Hepatocyte (in vitro differentiated cells): ENCODE measurements at regions not wholly inside any gene's neighbourhood (a gene's known extent, or its start where the extent isn't known, plus 50 kb on each side); places are given as distances from the start of the nearest gene placed in this dataset.

ENCODE experiments used
- DNase-seq: peaks from one replicate; pipeline ENCODE4 v3.0.0-alpha.2; 2016; ENCODE audit warnings: low spot score
- H2AFZ ChIP-seq: fragments of 200-600 bp; sonication (generic); 2 replicates; pipeline ENCODE4 v1.6.0; 2016; ENCODE audit warnings: antibody characterized with exemption, mild to moderate bottlenecking
- H3K27ac ChIP-seq: fragments of 200-600 bp; sonication (generic); 2 replicates; pipeline ENCODE4 v1.5.1; 2016; ENCODE audit warnings: mild to moderate bottlenecking
- H3K27me3 ChIP-seq: fragments of 200-600 bp; sonication (generic); 2 replicates; pipeline ENCODE4 v1.6.1; 2016
- H3K36me3 ChIP-seq: fragments of 200-600 bp; sonication (generic); replicated peaks from 2 replicates; pipeline ENCODE4 v1.5.1; 2016; ENCODE audit warnings: low read depth; ENCODE audit not compliant: insufficient read depth
- H3K4me1 ChIP-seq: fragments of 200-600 bp; sonication (generic); 2 replicates; pipeline ENCODE4 v1.5.1; 2016; ENCODE audit warnings: mild to moderate bottlenecking, moderate library complexity; ENCODE audit not compliant: insufficient read depth
- H3K4me2 ChIP-seq: fragments of 200-600 bp; sonication (generic); 2 replicates; pipeline ENCODE4 v1.6.0; 2016
- H3K4me3 ChIP-seq: fragments of 200-600 bp; sonication (generic); 2 replicates; pipeline ENCODE4 v1.5.1; 2016; ENCODE audit warnings: mild to moderate bottlenecking
- H3K79me2 ChIP-seq: fragments of 200-600 bp; sonication (generic); 2 replicates; pipeline ENCODE4 v1.6.0; 2017; ENCODE audit warnings: mild to moderate bottlenecking
- H3K9me2 ChIP-seq: fragments of 200-600 bp; sonication (generic); replicated peaks from 2 replicates; pipeline ENCODE4 v1.6.0; 2017; ENCODE audit warnings: mild to moderate bottlenecking; ENCODE audit not compliant: insufficient read depth
- H3K9me3 ChIP-seq: fragments of 200-600 bp; sonication (generic); 2 replicates; pipeline ENCODE4 v1.5.1; 2016; ENCODE audit warnings: low read depth, mild to moderate bottlenecking
- H4K20me1 ChIP-seq: fragments of 200-600 bp; sonication (generic); 2 replicates; pipeline ENCODE4 v1.6.0; 2016; ENCODE audit warnings: mild to moderate bottlenecking; ENCODE audit not compliant: insufficient read depth, poor library complexity, severe bottlenecking
- EZH2 ChIP-seq: fragments of 200-600 bp; sonication (generic); IDR thresholded peaks from 2 replicates; pipeline ENCODE4 v1.6.1; 2016; ENCODE audit warnings: antibody characterized with exemption, mild to moderate bottlenecking, borderline replicate concordance
- EZH2phosphoT487 ChIP-seq: fragments of 200-600 bp; sonication (generic); IDR thresholded peaks from one replicate; pipeline ENCODE4 v1.6.1; 2018; ENCODE audit warnings: antibody characterized with exemption, mild to moderate bottlenecking, low read depth, moderate library complexity; ENCODE audit not compliant: unreplicated experiment, severe bottlenecking
- WGBS: methylation state at CpG from one replicate; pipeline ENCODE4 v1.1.6; 2016; ENCODE audit warnings: low lambda C conversion rate; ENCODE audit errors: missing lambda C conversion rate; 5-methylcytosine and 5-hydroxymethylcytosine counted together
- TF ChIP-seq, protein P1 (sequence below): fragments of 200-600 bp; sonication (generic); IDR thresholded peaks from 2 replicates; pipeline ENCODE4 v1.5.1; 2016; ENCODE audit warnings: antibody characterized with exemption, mild to moderate bottlenecking; ENCODE audit not compliant: poor library complexity

DNA sequence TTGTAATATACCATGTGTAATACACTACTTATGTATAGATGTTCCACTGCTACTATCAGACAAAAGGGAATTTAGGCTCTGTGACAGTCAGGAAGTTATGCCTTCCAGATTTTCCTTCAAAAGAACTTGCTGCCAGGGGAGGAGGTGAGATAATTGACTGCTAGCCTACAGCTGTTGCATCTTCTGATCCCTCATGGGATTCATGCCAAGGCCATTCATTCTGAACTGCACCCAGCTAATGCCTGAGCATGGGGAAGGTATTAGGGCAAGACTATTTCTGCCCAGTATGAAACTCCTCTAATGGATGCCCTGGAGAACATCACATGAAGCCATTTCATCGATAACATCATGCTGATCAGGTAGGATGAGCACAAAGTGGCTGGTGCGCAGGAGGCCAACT, 746.5 kb upstream of the ZNF608 start:
- Histone ChIP-seq H3K4me1 (peaks cover 4% of the 10 kb centered on the region), H3K4me2 (no peak overlapping the region), H3K36me3 (no peaks in the 10 kb centered on the region), H2AFZ (no peak overlapping the region), H3K4me3 (no peak overlapping the region), H3K27ac (no peak overlapping the region), H4K20me1 (no peaks in the 10 kb centered on the region), H3K9me2 (no peaks in the 10 kb centered on the region), H3K9me3 (no peaks in the 10 kb centered on the region), H3K79me2 (no peaks in the 10 kb centered on the region), H3K27me3 (no peaks in the 10 kb centered on the region)
- TF ChIP-seq EZH2 (no peak), EZH2phosphoT487 (no peak)
- TF ChIP-seq, protein P1, sequence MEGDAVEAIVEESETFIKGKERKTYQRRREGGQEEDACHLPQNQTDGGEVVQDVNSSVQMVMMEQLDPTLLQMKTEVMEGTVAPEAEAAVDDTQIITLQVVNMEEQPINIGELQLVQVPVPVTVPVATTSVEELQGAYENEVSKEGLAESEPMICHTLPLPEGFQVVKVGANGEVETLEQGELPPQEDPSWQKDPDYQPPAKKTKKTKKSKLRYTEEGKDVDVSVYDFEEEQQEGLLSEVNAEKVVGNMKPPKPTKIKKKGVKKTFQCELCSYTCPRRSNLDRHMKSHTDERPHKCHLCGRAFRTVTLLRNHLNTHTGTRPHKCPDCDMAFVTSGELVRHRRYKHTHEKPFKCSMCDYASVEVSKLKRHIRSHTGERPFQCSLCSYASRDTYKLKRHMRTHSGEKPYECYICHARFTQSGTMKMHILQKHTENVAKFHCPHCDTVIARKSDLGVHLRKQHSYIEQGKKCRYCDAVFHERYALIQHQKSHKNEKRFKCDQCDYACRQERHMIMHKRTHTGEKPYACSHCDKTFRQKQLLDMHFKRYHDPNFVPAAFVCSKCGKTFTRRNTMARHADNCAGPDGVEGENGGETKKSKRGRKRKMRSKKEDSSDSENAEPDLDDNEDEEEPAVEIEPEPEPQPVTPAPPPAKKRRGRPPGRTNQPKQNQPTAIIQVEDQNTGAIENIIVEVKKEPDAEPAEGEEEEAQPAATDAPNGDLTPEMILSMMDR = no peak
- WGBS = 100% methylated on average over 2 of the region's 2 CpGs
- DNase-seq = no peak

DNA sequence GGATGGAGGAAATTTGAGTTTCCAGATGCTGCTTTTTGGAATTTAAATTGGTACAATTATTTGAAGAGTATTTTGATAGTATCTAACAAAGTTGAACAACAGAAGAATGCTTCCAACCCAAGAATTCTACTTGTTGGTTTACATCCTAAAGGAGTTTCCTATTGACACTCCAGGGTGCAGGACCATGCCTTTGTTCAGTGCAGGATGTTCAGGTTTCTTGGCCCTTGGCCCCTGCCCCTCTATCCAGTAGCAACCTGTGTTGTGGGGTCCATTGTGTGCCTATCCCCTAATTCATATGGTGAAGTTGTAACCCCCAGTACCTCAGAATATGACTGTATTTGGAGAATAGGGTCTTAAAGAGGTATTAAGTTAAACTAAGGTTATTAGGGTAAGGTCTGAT, 750.0 kb upstream of the ZNF608 start:
- no peaks in the 10 kb centered on the region for H3K36me3 ChIP-seq
- no peaks in the 10 kb centered on the region for H3K9me2 ChIP-seq
- H3K4me1 ChIP-seq = peaks cover 5% of the 10 kb centered on the region
- H3K9me3 ChIP-seq = no peaks in the 10 kb centered on the region
- DNase-seq = no peak
- no peaks in the 10 kb centered on the region for H3K79me2 ChIP-seq
- H3K4me3 ChIP-seq = no peak overlapping the region
- no peak for TF ChIP-seq EZH2
- TF ChIP-seq, protein P1 = no peak
- TF ChIP-seq EZH2phosphoT487 = no peak
- H2AFZ ChIP-seq = no peak overlapping the region
- H3K27me3 ChIP-seq = no peaks in the 10 kb centered on the region
- H3K27ac ChIP-seq = no peak overlapping the region
- no peaks in the 10 kb centered on the region for H4K20me1 ChIP-seq
- H3K4me2 ChIP-seq = no peak overlapping the region

DNA sequence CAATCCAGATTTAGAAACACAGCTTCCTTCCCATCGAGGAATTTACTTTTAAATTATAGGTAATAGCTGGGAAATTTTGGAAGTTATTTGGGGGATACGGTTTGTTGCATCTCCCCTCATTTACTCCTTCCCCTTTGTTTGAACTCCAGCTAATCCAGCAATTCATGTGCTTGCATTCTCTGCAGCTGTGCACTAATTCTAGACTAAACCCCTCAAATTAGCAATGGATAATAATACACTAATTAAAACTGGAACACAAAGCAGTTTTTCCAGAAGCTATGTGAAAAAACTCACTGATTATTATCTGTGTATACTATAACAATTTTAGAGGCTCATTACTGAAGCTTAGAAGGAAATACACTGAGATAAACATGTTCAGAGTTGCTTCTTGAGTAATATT, 751.2 kb upstream of the ZNF608 start:
- WGBS = 51% methylated on average over 2 of the region's 2 CpGs
- Histone ChIP-seq H3K4me3 (no peak overlapping the region), H3K9me2 (no peaks in the 10 kb centered on the region), H3K9me3 (no peaks in the 10 kb centered on the region), H3K27me3 (no peaks in the 10 kb centered on the region), H3K36me3 (no peaks in the 10 kb centered on the region), H2AFZ (no peak overlapping the region), H3K27ac (no peak overlapping the region), H3K4me2 (no peak overlapping the region), H3K79me2 (no peaks in the 10 kb centered on the region), H4K20me1 (no peaks in the 10 kb centered on the region), H3K4me1 (peaks cover 5% of the 10 kb centered on the region)
- no peak for DNase-seq
- TF ChIP-seq EZH2phosphoT487 (no peak), EZH2 (no peak)
- TF ChIP-seq, protein P1 = no peak
